Muscle of leg (tissue), 3 donors: ENCODE measurements at regions not wholly inside any gene's neighbourhood (a gene's known extent, or its start where the extent isn't known, plus 50 kb on each side); places are given as distances from the start of the nearest gene placed in this dataset.

Source experiments
- DNase-seq: peaks from one replicate; pipeline ENCODE4 v3.0.0; 2013
- H3K27ac ChIP-seq: one replicate; pipeline ENCODE4 v1.5.1; 2013; ENCODE audit warnings: mild to moderate bottlenecking, low read length, control low read depth
- H3K27me3 ChIP-seq: one replicate; pipeline ENCODE4 v1.6.1; 2013; ENCODE audit warnings: low read length; ENCODE audit not compliant: control insufficient read depth, insufficient read depth
- H3K36me3 ChIP-seq: one replicate; pipeline ENCODE4 v1.6.1; 2013; ENCODE audit warnings: low read length; ENCODE audit not compliant: control insufficient read depth, insufficient read depth
- H3K4me1 ChIP-seq: one replicate; pipeline ENCODE4 v1.6.1; 2013; ENCODE audit warnings: low read length; ENCODE audit not compliant: control insufficient read depth, insufficient read depth
- H3K4me3 ChIP-seq: one replicate; pipeline ENCODE4 v1.5.1; 2013; ENCODE audit warnings: low read length, control low read depth
- H3K9me3 ChIP-seq: replicated peaks from 2 replicates; pipeline ENCODE4 v1.6.1; 2013; ENCODE audit warnings: low read depth, low read length; ENCODE audit not compliant: control insufficient read depth
- WGBS: methylation state at CpG from one replicate; pipeline ENCODE4 v1.1.5; 2013; ENCODE audit warnings: missing lambda C conversion rate; ENCODE audit not compliant: insufficient coverage; 5-methylcytosine and 5-hydroxymethylcytosine counted together

- no peak for DNase-seq
- no peaks in the 10 kb centered on the region for H3K27me3 ChIP-seq
- no peak overlapping the region for H3K27ac ChIP-seq
- no peaks in the 10 kb centered on the region for H3K36me3 ChIP-seq
- peaks cover 5% of the 10 kb centered on the region for H3K9me3 ChIP-seq
- H3K4me3 ChIP-seq = no peak overlapping the region
- no CpG with 5 or more reads among the region's 2 CpGs for WGBS
- no peaks in the 10 kb centered on the region for H3K4me1 ChIP-seq
These were observed 161.3 kb upstream of the PHACTR1 start for GRCh38 chr6:12555267-12555666.

GRCh38 chr6:12555781-12556180 lies 160.8 kb upstream of the PHACTR1 start:
- peaks cover 10% of the 10 kb centered on the region for H3K9me3 ChIP-seq
- H3K27me3 ChIP-seq = no peaks in the 10 kb centered on the region
- no peak for DNase-seq
- H3K27ac ChIP-seq = no peak overlapping the region
- H3K4me3 ChIP-seq = no peak overlapping the region
- WGBS = no CpG with 5 or more reads among the region's 3 CpGs
- no peaks in the 10 kb centered on the region for H3K4me1 ChIP-seq
- H3K36me3 ChIP-seq = no peaks in the 10 kb centered on the region

- Histone ChIP-seq H3K9me3 (peaks cover 13% of the 10 kb centered on the region), H3K27ac (no peak overlapping the region), H3K27me3 (no peaks in the 10 kb centered on the region), H3K4me1 (no peaks in the 10 kb centered on the region), H3K36me3 (no peaks in the 10 kb centered on the region), H3K4me3 (no peak overlapping the region)
- no CpG with 5 or more reads among the region's 2 CpGs for WGBS
- DNase-seq = no peak
These were observed 158.8 kb upstream of the PHACTR1 start for GRCh38 chr6:12557765-12558164.

GRCh38 chr6:12560315-12560714 lies 156.3 kb upstream of the PHACTR1 start:
- Histone ChIP-seq H3K27me3 (no peaks in the 10 kb centered on the region), H3K9me3 (peaks cover 13% of the 10 kb centered on the region), H3K4me3 (no peak overlapping the region), H3K36me3 (no peaks in the 10 kb centered on the region), H3K27ac (no peak overlapping the region), H3K4me1 (no peaks in the 10 kb centered on the region)
- DNase-seq = no peak
- WGBS = 84% methylated on average over 4 of the region's 5 CpGs

- no CpG with 5 or more reads among the region's 2 CpGs for WGBS
- Histone ChIP-seq H3K27me3 (no peaks in the 10 kb centered on the region), H3K4me1 (no peaks in the 10 kb centered on the region)
These were observed 149.9 kb upstream of the PHACTR1 start for GRCh38 chr6:12566618-12567123.

GRCh38 chr6:12567682-12568081 lies 148.9 kb upstream of the PHACTR1 start:
- Histone ChIP-seq H3K4me1 (no peaks in the 10 kb centered on the region), H3K36me3 (no peaks in the 10 kb centered on the region), H3K27me3 (no peaks in the 10 kb centered on the region), H3K9me3 (no peaks in the 10 kb centered on the region), H3K27ac (no peak overlapping the region), H3K4me3 (no peak overlapping the region)
- 51% methylated on average over 2 of the region's 3 CpGs for WGBS
- DNase-seq = peak; percentile 8

More at GRCh38 chr6:12566618-12567123, 149.9 kb upstream of the PHACTR1 start:
- no peak overlapping the region for H3K4me3 ChIP-seq
- no peaks in the 10 kb centered on the region for H3K9me3 ChIP-seq
- H3K36me3 ChIP-seq = no peaks in the 10 kb centered on the region
- no peak for DNase-seq
- no peak overlapping the region for H3K27ac ChIP-seq

- Histone ChIP-seq H3K27ac (no peak overlapping the region), H3K4me3 (no peak overlapping the region), H3K9me3 (no peaks in the 10 kb centered on the region), H3K27me3 (no peaks in the 10 kb centered on the region), H3K36me3 (no peaks in the 10 kb centered on the region), H3K4me1 (no peaks in the 10 kb centered on the region)
- no peak for DNase-seq
- no CpG with 5 or more reads among the region's 1 CpG for WGBS
These were observed 146.9 kb upstream of the PHACTR1 start for GRCh38 chr6:12569646-12570045.

GRCh38 chr6:12570461-12571030 lies 146.0 kb upstream of the PHACTR1 start:
- H3K9me3 ChIP-seq = no peaks in the 10 kb centered on the region
- no peaks in the 10 kb centered on the region for H3K4me1 ChIP-seq
- DNase-seq = peak; percentile 18
- no CpG with 5 or more reads among the region's 2 CpGs for WGBS
- no peak overlapping the region for H3K27ac ChIP-seq
- H3K36me3 ChIP-seq = no peaks in the 10 kb centered on the region
- H3K27me3 ChIP-seq = no peaks in the 10 kb centered on the region
- no peak overlapping the region for H3K4me3 ChIP-seq

GRCh38 chr6:12572896-12573827 lies 143.4 kb upstream of the PHACTR1 start:
- Histone ChIP-seq H3K36me3 (no peaks in the 10 kb centered on the region), H3K27ac (no peak overlapping the region), H3K4me3 (no peak overlapping the region), H3K27me3 (no peaks in the 10 kb centered on the region), H3K4me1 (no peaks in the 10 kb centered on the region), H3K9me3 (no peaks in the 10 kb centered on the region)
- DNase-seq = peak; percentile 13
- WGBS = no CpG with 5 or more reads among the region's 4 CpGs

- Histone ChIP-seq H3K9me3 (no peaks in the 10 kb centered on the region), H3K36me3 (no peaks in the 10 kb centered on the region), H3K27me3 (no peaks in the 10 kb centered on the region), H3K4me1 (no peaks in the 10 kb centered on the region), H3K4me3 (no peak overlapping the region), H3K27ac (no peak overlapping the region)
- no CpG with 5 or more reads among the region's 4 CpGs for WGBS
- DNase-seq = no peak
These were observed 140.6 kb upstream of the PHACTR1 start for GRCh38 chr6:12575961-12576360.
